Activated CD8-positive, alpha-beta T cell treated with anti-CD3 and anti-CD28 coated beads, Interleukin-2, amount 10 ng/mL, durations not matched to agents 7 days and 5 days (primary cell): ENCODE measurements at regions not wholly inside any gene's neighbourhood (a gene's known extent, or its start where the extent isn't known, plus 50 kb on each side); places are given as distances from the start of the nearest gene placed in this dataset.
"Not testable (repeated sequence)": the region's sequence is repeated elsewhere in the genome, so short reads cannot be mapped to it uniquely, and the experiment has no call there.

Experiments used
- ATAC-seq: fragments of 150-1000 bp; cut with Tn5 transposase; one replicate; pipeline ENCODE4 v1.10.0; 2021; ENCODE audit warnings: moderate library complexity
- CTCF ChIA-PET: fragments of 350-600 bp; sonication (Branson Sonifier 250); formaldehyde crosslinking; loops from one replicate; lab custom pipeline; 2021; ENCODE audit warnings: antibody characterized with exemption; lab: Charles Lee
- POLR2A ChIA-PET: fragments of 350-600 bp; sonication (Branson Sonifier 250); formaldehyde crosslinking; loops from one replicate; lab custom pipeline; 2021; ENCODE audit warnings: antibody characterized with exemption; lab: Charles Lee
- DNase-seq: peaks from one replicate; pipeline ENCODE4 v3.0.0-alpha.2; 2020
- H3K27ac Mint-ChIP-seq: one replicate; pipeline ENCODE4 v1.8.0; 2021; ENCODE audit warnings: mild to moderate bottlenecking, mixed read lengths
- H3K27me3 Mint-ChIP-seq: one replicate; pipeline ENCODE4 v1.8.0; 2021; ENCODE audit warnings: low read depth, mixed read lengths
- H3K36me3 Mint-ChIP-seq: one replicate; pipeline ENCODE4 v1.8.0; 2021; ENCODE audit warnings: low read depth, mixed read lengths
- H3K4me1 Mint-ChIP-seq: one replicate; pipeline ENCODE4 v1.8.0; 2021; ENCODE audit warnings: low read depth, mixed read lengths
- H3K4me3 Mint-ChIP-seq: one replicate; pipeline ENCODE4 v1.8.0; 2021; ENCODE audit warnings: mild to moderate bottlenecking, mixed read lengths
- H3K9me3 Mint-ChIP-seq: one replicate; pipeline ENCODE4 v1.8.0; 2022; ENCODE audit warnings: mixed read lengths; ENCODE audit not compliant: insufficient read depth

- Mint-ChIP-seq H3K36me3 (no peaks in the 10 kb centered on the region), H3K4me1 (no peaks in the 10 kb centered on the region), H3K4me3 (no peak overlapping the region), H3K9me3 (no peaks in the 10 kb centered on the region), H3K27me3 (no peaks in the 10 kb centered on the region), H3K27ac (no peak overlapping the region)
- ATAC-seq (no peak), DNase-seq (no peak)
- ChIA-PET CTCF (no interaction called here), POLR2A (no interaction called here)
Measured at GRCh38 chr7:115574681-115575291, 455.8 kb downstream of the TFEC start.

- CTCF ChIA-PET = no interaction called here
- ATAC-seq (no peak), DNase-seq (no peak)
- Mint-ChIP-seq H3K9me3 (no peaks in the 10 kb centered on the region), H3K4me1 (no peaks in the 10 kb centered on the region), H3K27ac (no peak overlapping the region), H3K27me3 (no peaks in the 10 kb centered on the region), H3K36me3 (no peaks in the 10 kb centered on the region), H3K4me3 (no peak overlapping the region)
- POLR2A ChIA-PET = no interaction called here
Measured at GRCh38 chr7:115572111-115572510, 458.5 kb downstream of the TFEC start.

GRCh38 chr7:115561335-115562110, 469.0 kb downstream of the TFEC start:
- ATAC-seq (no peak), DNase-seq (no peak)
- Mint-ChIP-seq H3K9me3 (no peaks in the 10 kb centered on the region), H3K4me1 (no peaks in the 10 kb centered on the region), H3K27me3 (no peaks in the 10 kb centered on the region), H3K36me3 (no peaks in the 10 kb centered on the region), H3K27ac (no peak overlapping the region), H3K4me3 (no peak overlapping the region)
- CTCF ChIA-PET = no interaction called here
- POLR2A ChIA-PET = no interaction called here

GRCh38 chr7:115559877-115560276, 470.7 kb downstream of the TFEC start:
- no peaks in the 10 kb centered on the region for H3K36me3 Mint-ChIP-seq
- no peaks in the 10 kb centered on the region for H3K9me3 Mint-ChIP-seq
- no peak overlapping the region for H3K27ac Mint-ChIP-seq
- H3K4me1 Mint-ChIP-seq = no peaks in the 10 kb centered on the region
- ChIA-PET CTCF (no interaction called here), POLR2A (no interaction called here)
- H3K4me3 Mint-ChIP-seq = no peak overlapping the region
- DNase-seq = no peak
- ATAC-seq = no peak
- H3K27me3 Mint-ChIP-seq = no peaks in the 10 kb centered on the region

GRCh38 chr7:115558161-115558560, 472.4 kb downstream of the TFEC start:
- Mint-ChIP-seq H3K36me3 (no peaks in the 10 kb centered on the region), H3K27ac (no peak overlapping the region), H3K4me1 (no peaks in the 10 kb centered on the region), H3K4me3 (no peak overlapping the region), H3K27me3 (no peaks in the 10 kb centered on the region), H3K9me3 (no peaks in the 10 kb centered on the region)
- ATAC-seq (no peak), DNase-seq (no peak)
- POLR2A ChIA-PET = no interaction called here
- CTCF ChIA-PET = no interaction called here

GRCh38 chr7:115557296-115557695, 473.3 kb downstream of the TFEC start:
- ATAC-seq, H3K27me3 Mint-ChIP-seq, H3K4me1 Mint-ChIP-seq, CTCF ChIA-PET, H3K4me3 Mint-ChIP-seq, H3K9me3 Mint-ChIP-seq, DNase-seq, H3K36me3 Mint-ChIP-seq, POLR2A ChIA-PET, H3K27ac Mint-ChIP-seq: not testable (repeated sequence)

- no peaks in the 10 kb centered on the region for H3K27me3 Mint-ChIP-seq
- DNase-seq (no peak), ATAC-seq (no peak)
- H3K4me3 Mint-ChIP-seq = no peak overlapping the region
- no peaks in the 10 kb centered on the region for H3K9me3 Mint-ChIP-seq
- H3K36me3 Mint-ChIP-seq = no peaks in the 10 kb centered on the region
- no peak overlapping the region for H3K27ac Mint-ChIP-seq
- H3K4me1 Mint-ChIP-seq = no peaks in the 10 kb centered on the region
- POLR2A ChIA-PET = no interaction called here
- CTCF ChIA-PET = no interaction called here
Measured at GRCh38 chr7:115552766-115553165, 477.8 kb downstream of the TFEC start.

GRCh38 chr7:115549910-115550309, 480.7 kb downstream of the TFEC start:
- Mint-ChIP-seq H3K27ac (no peak overlapping the region), H3K36me3 (no peaks in the 10 kb centered on the region)

GRCh38 chr7:115548756-115549155, 481.8 kb downstream of the TFEC start:
- POLR2A ChIA-PET = no interaction called here
- H3K4me1 Mint-ChIP-seq = no peaks in the 10 kb centered on the region
- H3K36me3 Mint-ChIP-seq = no peaks in the 10 kb centered on the region
- no peak for ATAC-seq
- H3K27me3 Mint-ChIP-seq = no peaks in the 10 kb centered on the region
- CTCF ChIA-PET = no interaction called here
- no peak overlapping the region for H3K4me3 Mint-ChIP-seq
- H3K27ac Mint-ChIP-seq = no peak overlapping the region
- no peaks in the 10 kb centered on the region for H3K9me3 Mint-ChIP-seq
- DNase-seq = no peak

More at GRCh38 chr7:115549910-115550309, 480.7 kb downstream of the TFEC start:
- Mint-ChIP-seq H3K27me3 (no peaks in the 10 kb centered on the region), H3K9me3 (no peaks in the 10 kb centered on the region), H3K4me1 (no peaks in the 10 kb centered on the region), H3K4me3 (no peak overlapping the region)
- ChIA-PET POLR2A (no interaction called here), CTCF (no interaction called here)
- DNase-seq (no peak), ATAC-seq (no peak)

- ATAC-seq (no peak), DNase-seq (no peak)
- CTCF ChIA-PET = no interaction called here
- H3K27me3 Mint-ChIP-seq = no peaks in the 10 kb centered on the region
- POLR2A ChIA-PET = no interaction called here
- no peak overlapping the region for H3K27ac Mint-ChIP-seq
- no peaks in the 10 kb centered on the region for H3K36me3 Mint-ChIP-seq
- H3K9me3 Mint-ChIP-seq = no peaks in the 10 kb centered on the region
- H3K4me3 Mint-ChIP-seq = no peak overlapping the region
- no peaks in the 10 kb centered on the region for H3K4me1 Mint-ChIP-seq
Measured at GRCh38 chr7:115546790-115547189, 483.8 kb downstream of the TFEC start.

- no peaks in the 10 kb centered on the region for H3K27me3 Mint-ChIP-seq
- no peak overlapping the region for H3K27ac Mint-ChIP-seq
- H3K9me3 Mint-ChIP-seq = no peaks in the 10 kb centered on the region
- ATAC-seq (no peak), DNase-seq (no peak)
- ChIA-PET POLR2A (no interaction called here), CTCF (no interaction called here)
- no peaks in the 10 kb centered on the region for H3K4me1 Mint-ChIP-seq
- no peak overlapping the region for H3K4me3 Mint-ChIP-seq
- H3K36me3 Mint-ChIP-seq = no peaks in the 10 kb centered on the region
Measured at GRCh38 chr7:115533785-115534184, 496.8 kb downstream of the TFEC start.

- Mint-ChIP-seq H3K4me1 (no peaks in the 10 kb centered on the region), H3K36me3 (no peaks in the 10 kb centered on the region), H3K4me3 (no peak overlapping the region), H3K27ac (no peak overlapping the region), H3K9me3 (peaks cover 4% of the 10 kb centered on the region), H3K27me3 (no peaks in the 10 kb centered on the region)
- ChIA-PET POLR2A (no interaction called here), CTCF (no interaction called here)
- ATAC-seq = no peak
- DNase-seq = no peak
Measured at GRCh38 chr7:115526278-115526677, 504.3 kb downstream of the TFEC start.
